Heart right ventricle (tissue), 16 donors: ENCODE measurements at regions not wholly inside any gene's neighbourhood (a gene's known extent, or its start where the extent isn't known, plus 50 kb on each side); places are given as distances from the start of the nearest gene placed in this dataset.
"Not testable (repeated sequence)": the region's sequence is repeated elsewhere in the genome, so short reads cannot be mapped to it uniquely, and the experiment has no call there.

ENCODE experiments used
- ATAC-seq, 8 donors: fragments of 200-7000 bp; cut with Tn5 transposase; one replicate each; pipeline ENCODE4 v1.9.1; 2020; ENCODE audit warnings: mild to moderate bottlenecking in 8 of 8, moderate library complexity in 8 of 8, moderate number of reproducible peaks in 1 of 8
- DNase-seq, 2 donors: peaks; one replicate each; pipeline ENCODE4 v3.0.0-alpha.2; 2020
- H3K27ac ChIP-seq, 10 donors: fragments of 200-600 bp; sonication (generic) in 2 of 10; one replicate each; pipeline versions ENCODE4 v1.5.0 to v1.8.0; 2020 to 2022; ENCODE audit warnings: mild to moderate bottlenecking in 3 of 10
- H3K27me3 ChIP-seq, 7 donors: fragments of 200-600 bp; one replicate each; pipeline ENCODE4 v1.8.0; 2021 to 2022; ENCODE audit warnings: mild to moderate bottlenecking in 2 of 7
- H3K36me3 ChIP-seq, 9 donors: fragments of 200-600 bp; sonication (generic) in 1 of 9; one replicate each; pipeline versions ENCODE4 v1.5.0 to v1.8.0; 2020 to 2022; ENCODE audit warnings: mild to moderate bottlenecking in 2 of 9
- H3K4me1 ChIP-seq, 9 donors: fragments of 200-600 bp; sonication (generic) in 1 of 9; one replicate each; pipeline versions ENCODE4 v1.5.0 to v1.8.0; 2020 to 2022; ENCODE audit warnings: mild to moderate bottlenecking in 4 of 9
- H3K4me3 ChIP-seq, 10 donors: fragments of 200-600 bp; sonication (generic) in 2 of 10; one replicate each; pipeline versions ENCODE4 v1.5.0 to v1.8.0; 2020 to 2022; ENCODE audit warnings: mild to moderate bottlenecking in 7 of 10, moderate library complexity in 2 of 10
- H3K9me3 ChIP-seq, 11 donors: fragments of 200-600 bp in 10 of 11; sonication (generic) in 2 of 11; one replicate each; pipeline versions ENCODE4 v1.5.0 to v1.8.0; 2013 to 2022; ENCODE audit warnings: mild to moderate bottlenecking in 2 of 11, control low read depth in 1 of 11, moderate library complexity in 1 of 11
- CTCF ChIP-seq, 9 donors: fragments of 200-600 bp; sonication (generic) in 2 of 9; IDR thresholded peaks; one replicate each; pipeline versions ENCODE4 v1.5.0 to v1.8.0; 2021 to 2022; ENCODE audit warnings: antibody characterized with exemption in 9 of 9, mild to moderate bottlenecking in 5 of 9, moderate library complexity in 1 of 9
- WGBS, 2 donors: extraction: QIAGEN DNeasy Blood & Tissue Kit; methylation state at CpG; one replicate each; pipeline ENCODE4 v1.1.7; 2013; ENCODE audit warnings: inconsistent platforms in 1 of 2; 5-methylcytosine and 5-hydroxymethylcytosine counted together
- intact Hi-C, 10 donors: fragments of 100-400 bp; cut with DNase I; formaldehyde crosslinking; loops; one replicate each; pipeline versions ENCODE4 v1.11.1 to v1.14.2; 2022
- donor health status: Arrhythmogenic right ventricular cardiomyopathy.
- donor health status: ischemic (EF 13 %, LVEDD 7.1; RV severe dilation, severe dysfunction).
- donor health status: healthy with polysubstance abuse.
- donor health status: DM: no; HTN: yes; CAD: no.
- donor health status: DM: no; HTN: no; CAD: no.
- donor health status: ischemic (EF 25% LVEDD 6.9; RV normal size, moderate dysfunction).
- donor health status: ischemic (EF 25% LVEDD 5.7; RV mildly dilated, moderate dysfunction).
- donor health status: healthy.
- donor health status: DM: yes; HTN: yes; CAD: no.
- donor health status: Ischemic cardiomyopathy.
- donor health status: ischemic (EF 35%, LVEDD 5.7; RV mildly dilated, moderate dysfunction).
- donor health status: nonischemic (EF 11% LVEDD 7.7; RV severe dilation, severe dysfunction).
- donor health status: DM: yes; HTN: yes; CAD: no.
- donor health status: PGD.
- donor health status: ischemic (EF 29% LVEDD 5.4; RV normal size, mild dysfunction).
- donor health status: nonischemic (EF 23%, LVEDD 6.1; RV moderate dilation, normal function).

- Histone ChIP-seq H3K27ac (no peak overlapping the region), H3K4me1 (no peaks in the 10 kb centered on the region), H3K9me3 (peaks cover 0 to 9% (median 0%) of the 10 kb centered on the region in 11 donors), H3K27me3 (peaks cover 0 to 8% (median 0%) of the 10 kb centered on the region in 7 donors), H3K4me3 (no peak overlapping the region), H3K36me3 (no peaks in the 10 kb centered on the region)
- ATAC-seq: no peak
- no peak for TF ChIP-seq CTCF (IDR thresholded peaks at IDR 0.05)
- DNase-seq: no peak
- WGBS, 2 donors: 72 to 74% methylated on average over 4 of the region's 4 CpGs
- intact Hi-C loops: no loop called here
These were observed 329.5 kb upstream of the ZFP42 start for GRCh38 chr4:187666034-187666433.

GRCh38 chr4:187666697-187667494 lies 328.7 kb upstream of the ZFP42 start:
- intact Hi-C loops: no loop called here
- WGBS, 2 donors: 42 to 49% methylated on average over 9 of the region's 9 CpGs
- H3K27me3 ChIP-seq: peaks cover 0 to 8% (median 0%) of the 10 kb centered on the region in 7 donors
- H3K9me3 ChIP-seq: peaks cover 0 to 5% (median 0%) of the 10 kb centered on the region in 11 donors
- no peaks in the 10 kb centered on the region for H3K36me3 ChIP-seq
- DNase-seq (no peak), ATAC-seq (no peak)
- no peak overlapping the region for H3K4me3 ChIP-seq
- H3K4me1 ChIP-seq: no peaks in the 10 kb centered on the region
- TF ChIP-seq CTCF (IDR thresholded peaks at IDR 0.05): no peak
- no peak overlapping the region for H3K27ac ChIP-seq

- no peak for ATAC-seq
- intact Hi-C loops: no loop called here
These were observed 327.0 kb upstream of the ZFP42 start for GRCh38 chr4:187668526-187669082.

GRCh38 chr4:187671521-187671920 lies 324.1 kb upstream of the ZFP42 start:
- intact Hi-C loops, H3K36me3 ChIP-seq, H3K4me3 ChIP-seq, H3K9me3 ChIP-seq, H3K4me1 ChIP-seq, ATAC-seq, H3K27me3 ChIP-seq, H3K27ac ChIP-seq, DNase-seq: not testable (repeated sequence)
- WGBS, 2 donors: 94 to 97% methylated on average over 11 of the region's 13 CpGs

More at GRCh38 chr4:187668526-187669082, 327.0 kb upstream of the ZFP42 start:
- WGBS, 2 donors: 52 to 74% methylated on average over 4 of the region's 4 CpGs
- H3K4me3 ChIP-seq: no peak overlapping the region
- no peak for DNase-seq
- no peak overlapping the region for H3K27ac ChIP-seq
- no peaks in the 10 kb centered on the region for H3K36me3 ChIP-seq
- peaks cover 0 to 5% (median 0%) of the 10 kb centered on the region in 11 donors for H3K9me3 ChIP-seq
- no peak for TF ChIP-seq CTCF (IDR thresholded peaks at IDR 0.05)
- no peaks in the 10 kb centered on the region for H3K4me1 ChIP-seq
- H3K27me3 ChIP-seq: peaks cover 0 to under 1% (median 0%) of the 10 kb centered on the region in 7 donors

GRCh38 chr4:187671958-187672357 lies 323.6 kb upstream of the ZFP42 start:
- H3K27me3 ChIP-seq, H3K27ac ChIP-seq, H3K4me1 ChIP-seq, ATAC-seq, intact Hi-C loops, H3K4me3 ChIP-seq, DNase-seq, H3K9me3 ChIP-seq, H3K36me3 ChIP-seq: not testable (repeated sequence)
- 83 to 92% methylated on average over 3 to 12 of the region's 12 CpGs for WGBS, 2 donors

- 90 to 92% methylated on average over 8 to 10 of the region's 12 CpGs for WGBS, 2 donors
- H3K9me3 ChIP-seq, H3K27me3 ChIP-seq, H3K4me3 ChIP-seq, H3K36me3 ChIP-seq, H3K27ac ChIP-seq, ATAC-seq, H3K4me1 ChIP-seq, intact Hi-C loops, DNase-seq: not testable (repeated sequence)
These were observed 323.0 kb upstream of the ZFP42 start for GRCh38 chr4:187672526-187672925.
